Spleen (tissue), 11 donors: ENCODE measurements at regions not wholly inside any gene's neighbourhood (a gene's known extent, or its start where the extent isn't known, plus 50 kb on each side); places are given as distances from the start of the nearest gene placed in this dataset.

Source experiments
- DNase-seq: peaks from one replicate; pipeline ENCODE4 v3.0.0-alpha.2; 2020
- H3K27ac ChIP-seq, 8 donors: fragments of 200-600 bp; sonication (generic) in 7 of 8; 1 replicate in 4 of 8; 2 replicates in 4 of 8; pipeline versions ENCODE4 v1.5.0 to v1.8.0; 2016 to 2021; ENCODE audit warnings: inconsistent platforms in 4 of 8, mild to moderate bottlenecking in 4 of 8, moderate library complexity in 1 of 8
- H3K27me3 ChIP-seq, 7 donors: fragments of 200-600 bp; sonication (generic) in 6 of 7; replicated peaks in 1 of 7; 1 replicate in 4 of 7; 2 replicates in 3 of 7; pipeline versions ENCODE4 v1.5.0 to v1.8.0; 2016 to 2021; ENCODE audit warnings: inconsistent platforms in 3 of 7, mild to moderate bottlenecking in 1 of 7
- H3K36me3 ChIP-seq, 6 donors: fragments of 200-600 bp; sonication (generic) in 5 of 6; 1 replicate in 4 of 6; 2 replicates in 2 of 6; pipeline versions ENCODE4 v1.5.0 to v1.8.0; 2016 to 2021; ENCODE audit warnings: inconsistent platforms in 2 of 6
- H3K4me1 ChIP-seq, 6 donors: fragments of 200-600 bp; sonication (generic) in 5 of 6; 1 replicate in 3 of 6; 2 replicates in 3 of 6; pipeline versions ENCODE4 v1.5.0 to v1.8.0; 2016 to 2021; ENCODE audit warnings: inconsistent platforms in 3 of 6
- H3K4me3 ChIP-seq, 8 donors: fragments of 200-600 bp; sonication (generic) in 7 of 8; 1 replicate in 4 of 8; 2 replicates in 4 of 8; pipeline versions ENCODE4 v1.5.0 to v1.8.0; 2016 to 2021; ENCODE audit warnings: inconsistent platforms in 4 of 8, mild to moderate bottlenecking in 4 of 8, moderate library complexity in 2 of 8
- H3K9me3 ChIP-seq, 8 donors: fragments of 200-600 bp; sonication (generic) in 7 of 8; 1 replicate in 4 of 8; 2 replicates in 4 of 8; pipeline versions ENCODE4 v1.5.0 to v1.8.0; 2016 to 2021; ENCODE audit warnings: inconsistent platforms in 4 of 8
- CTCF ChIP-seq, 11 experiments: fragments of 200-600 bp in 7 of 11; fragments of 450-650 bp in 4 of 11; sonication (generic) in 4 of 11; IDR thresholded peaks in 8 of 11; conservative IDR thresholded peaks in 3 of 11; 1 replicate in 7 of 11; 2 replicates in 4 of 11; pipeline versions ENCODE4 v1.4.0 to v1.8.0; 2016 to 2021; ENCODE audit warnings: antibody characterized with exemption in 11 of 11, inconsistent platforms in 4 of 11, mild to moderate bottlenecking in 1 of 11
- POLR2A ChIP-seq, 3 donors: fragments of 450-650 bp; IDR thresholded peaks; one replicate each; pipeline ENCODE4 v1.5.1; 2017; ENCODE audit warnings: antibody characterized with exemption in 3 of 3, mild to moderate bottlenecking in 1 of 3
- POLR2AphosphoS5 ChIP-seq, 3 donors: sonication (generic); formaldehyde crosslinking; IDR thresholded peaks; one replicate each; pipeline ENCODE4 v1.5.1; 2017; ENCODE audit warnings: antibody characterized with exemption in 3 of 3
- WGBS, 5 donors: extraction: QIAGEN DNeasy Blood & Tissue Kit in 3 of 5; methylation state at CpG; one replicate each; pipeline versions ENCODE4 v1.1.5 to v1.1.7; 2013 to 2018; 5-methylcytosine and 5-hydroxymethylcytosine counted together
- intact Hi-C: fragments of 100-400 bp; cut with DNase I; formaldehyde crosslinking; loops from one replicate; pipeline ENCODE4 v1.15.0; 2023; ENCODE audit warnings: low total_unique reads
- donor health status: healthy with polysubstance abuse.
- donor health status: DM: no; HTN: no; CAD: no; lungs with moderate emphysema.
- donor health status: DM: no; HTN: no; CAD: no.
- donor health status: Bipolar disorder and iron deficiency.
- donor health status: healthy.
- donor health status: DM: no; HTN: no; CAD: no.
- donor health status: DM: yes; HTN: yes; CAD: no.

- Histone ChIP-seq H3K9me3 (no peaks in the 10 kb centered on the region), H3K4me1 (peaks cover 0 to under 1% (median 0%) of the 10 kb centered on the region in 6 donors), H3K36me3 (no peaks in the 10 kb centered on the region), H3K27me3 (no peaks in the 10 kb centered on the region), H3K4me3 (no peak overlapping the region), H3K27ac (no peak overlapping the region)
- no peak for DNase-seq
- 89 to 95% (median 93%) methylated on average over 16 of the region's 16 CpGs for WGBS, 5 donors
- TF ChIP-seq POLR2A (IDR thresholded peaks at IDR 0.05) (no peak), POLR2AphosphoS5 (IDR thresholded peaks at IDR 0.05) (no peak), CTCF (IDR thresholded peaks at IDR 0.05 in 8 of 11, conservative IDR thresholded peaks at IDR 0.05 in 3 of 11) (no peak)
- intact Hi-C loops: no loop called here
Measured at GRCh38 chr18:76715012-76715610, 107.2 kb upstream of the ZNF236 start.

GRCh38 chr18:76713432-76713831 is 108.9 kb upstream of the ZNF236 start:
- no peak overlapping the region for H3K27ac ChIP-seq
- no peaks in the 10 kb centered on the region for H3K9me3 ChIP-seq
- TF ChIP-seq CTCF (IDR thresholded peaks at IDR 0.05 in 8 of 11, conservative IDR thresholded peaks at IDR 0.05 in 3 of 11) (no peak), POLR2AphosphoS5 (IDR thresholded peaks at IDR 0.05) (no peak), POLR2A (IDR thresholded peaks at IDR 0.05) (no peak)
- intact Hi-C loops: no loop called here
- no peaks in the 10 kb centered on the region for H3K36me3 ChIP-seq
- H3K4me3 ChIP-seq: no peak overlapping the region
- no peaks in the 10 kb centered on the region for H3K27me3 ChIP-seq
- H3K4me1 ChIP-seq: peaks cover 0 to 8% (median 6%) of the 10 kb centered on the region in 6 donors
- no peak for DNase-seq
- WGBS, 5 donors: 90 to 97% (median 92%) methylated on average over 6 to 8 of the region's 8 CpGs

GRCh38 chr18:76712511-76713140 is 109.7 kb upstream of the ZNF236 start:
- DNase-seq: no peak
- Histone ChIP-seq H3K9me3 (no peaks in the 10 kb centered on the region), H3K27me3 (no peaks in the 10 kb centered on the region), H3K27ac (no peak overlapping the region), H3K36me3 (no peaks in the 10 kb centered on the region), H3K4me3 (no peak overlapping the region), H3K4me1 (peaks cover 0 to 8% (median 6%) of the 10 kb centered on the region in 6 donors)
- WGBS, 5 donors: 64 to 79% (median 68%) methylated on average over 9 to 16 of the region's 16 CpGs
- intact Hi-C loops: no loop called here
- TF ChIP-seq CTCF (IDR thresholded peaks at IDR 0.05 in 8 of 11, conservative IDR thresholded peaks at IDR 0.05 in 3 of 11): no peak
- TF ChIP-seq POLR2AphosphoS5 (IDR thresholded peaks at IDR 0.05): no peak
- TF ChIP-seq POLR2A (IDR thresholded peaks at IDR 0.05): no peak

- intact Hi-C loops: no loop called here
- Histone ChIP-seq H3K36me3 (no peaks in the 10 kb centered on the region), H3K4me3 (no peak overlapping the region), H3K27ac (no peak overlapping the region), H3K27me3 (no peaks in the 10 kb centered on the region), H3K4me1 (peaks cover 0 to 8% (median 6%) of the 10 kb centered on the region in 6 donors), H3K9me3 (no peaks in the 10 kb centered on the region)
- TF ChIP-seq POLR2AphosphoS5 (IDR thresholded peaks at IDR 0.05): no peak
- TF ChIP-seq POLR2A (IDR thresholded peaks at IDR 0.05): no peak
- no peak for TF ChIP-seq CTCF (IDR thresholded peaks at IDR 0.05 in 8 of 11, conservative IDR thresholded peaks at IDR 0.05 in 3 of 11)
- DNase-seq: no peak
- WGBS, 5 donors: 85 to 94% (median 87%) methylated on average over 11 to 12 of the region's 12 CpGs
Measured at GRCh38 chr18:76710646-76711520, 111.5 kb upstream of the ZNF236 start.
